HUDEP-2 (cell line): ENCODE measurements at regions not wholly inside any gene's neighbourhood (a gene's known extent, or its start where the extent isn't known, plus 50 kb on each side); places are given as distances from the start of the nearest gene placed in this dataset.
"Not testable (repeated sequence)": the region's sequence is repeated elsewhere in the genome, so short reads cannot be mapped to it uniquely, and the experiment has no call there.

Experiments
- DNase-seq, 76 experiments: peaks; one replicate each; lab custom pipeline; 2025; ENCODE audit not compliant: unreplicated experiment in 76 of 76; lab: John Stamatoyannopoulos, UW

- DNase-seq, result no peak
These were observed 804.6 kb downstream of the EPHA3 start for GRCh38 chr3:89912031-89912430.

DNA sequence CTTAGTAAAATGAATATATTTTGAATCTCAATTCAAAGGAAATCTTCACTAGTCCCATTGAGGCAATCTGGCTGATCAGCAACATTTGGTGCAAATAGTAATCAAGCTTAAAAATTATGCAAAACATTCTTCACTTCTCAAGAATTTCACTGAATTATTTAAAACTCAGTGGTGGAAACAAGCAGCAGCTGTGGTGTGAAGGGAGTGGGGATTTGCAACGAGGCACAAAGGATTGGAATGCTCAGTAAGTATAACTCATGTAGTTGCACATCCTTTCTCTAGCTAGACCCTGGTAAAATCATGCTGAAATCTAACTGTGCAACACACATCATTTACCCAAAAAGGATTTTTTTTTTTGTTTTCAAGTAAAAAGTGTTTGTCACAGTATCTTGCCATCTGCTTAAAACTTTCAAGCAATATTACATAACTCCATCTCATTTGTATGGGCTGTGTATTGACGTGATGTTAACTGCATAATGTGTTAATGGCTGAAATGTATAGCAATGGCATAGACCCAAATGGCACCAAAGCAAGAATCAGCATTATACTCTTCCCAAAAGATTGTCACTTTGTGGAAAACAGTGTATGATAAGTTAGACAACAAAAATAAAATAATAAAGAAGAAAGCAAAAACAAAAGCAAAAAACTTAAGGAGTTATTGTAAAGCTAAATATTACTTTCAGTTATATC lies 816.6 kb downstream of the EPHA3 start:
- no peak for DNase-seq

- DNase-seq, result no peak
These were observed 818.6 kb downstream of the EPHA3 start for GRCh38 chr3:89925976-89926375.

GRCh38 chr3:89932882-89933281 lies 825.5 kb downstream of the EPHA3 start:
- DNase-seq, result no peak

- DNase-seq, result not testable (repeated sequence)
These were observed 837.0 kb downstream of the EPHA3 start for GRCh38 chr3:89944461-89944860.

DNA sequence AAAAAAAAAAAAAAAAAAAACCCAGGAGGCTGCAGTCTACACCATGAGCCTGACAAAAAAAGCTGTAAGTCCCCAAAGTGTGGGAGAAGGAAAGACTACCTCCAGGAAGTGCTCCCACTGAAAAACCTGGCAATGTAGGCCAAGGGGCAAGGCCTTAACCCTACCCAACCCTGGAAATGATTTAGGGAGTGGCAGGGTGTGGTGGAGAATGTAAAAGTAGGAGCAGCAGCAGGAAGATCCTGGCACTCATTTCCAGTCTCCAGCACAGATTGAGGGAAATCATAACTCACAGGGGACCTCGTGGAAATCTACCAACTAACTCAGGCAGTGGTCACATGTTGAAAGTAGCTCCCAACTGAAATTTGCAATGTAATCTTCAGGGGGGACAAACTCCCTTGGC lies 839.5 kb downstream of the EPHA3 start:
- no peak for DNase-seq

DNA sequence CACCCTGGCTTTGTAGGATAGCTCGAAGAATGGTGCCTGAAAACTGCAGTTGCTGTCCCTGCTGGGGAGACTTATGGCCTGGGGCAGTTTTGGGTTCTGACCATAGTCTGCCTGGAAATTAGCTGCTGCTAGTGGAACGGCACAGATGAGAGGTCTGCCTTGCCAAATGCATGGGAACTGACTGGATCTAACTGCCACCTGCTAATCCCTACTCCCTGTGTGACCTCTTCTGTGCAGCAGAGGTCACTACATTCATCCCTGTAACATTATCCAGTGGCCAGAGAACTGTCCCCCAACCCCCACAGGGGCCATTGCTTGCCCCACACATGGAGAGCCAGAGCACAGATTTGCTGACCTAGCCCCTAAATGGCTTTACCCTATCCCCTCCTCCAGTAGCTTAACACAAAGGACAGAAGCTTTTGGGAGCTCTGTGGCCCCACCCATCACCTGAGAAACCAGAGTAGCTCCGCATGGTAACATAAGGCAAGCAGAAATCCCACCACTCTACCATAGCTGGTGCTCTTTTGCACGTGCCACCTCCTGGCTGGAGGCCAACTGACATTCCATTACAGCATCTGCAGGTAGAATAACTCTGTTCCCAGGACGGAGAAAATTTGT lies 840.0 kb downstream of the EPHA3 start:
- DNase-seq, result no peak

DNA sequence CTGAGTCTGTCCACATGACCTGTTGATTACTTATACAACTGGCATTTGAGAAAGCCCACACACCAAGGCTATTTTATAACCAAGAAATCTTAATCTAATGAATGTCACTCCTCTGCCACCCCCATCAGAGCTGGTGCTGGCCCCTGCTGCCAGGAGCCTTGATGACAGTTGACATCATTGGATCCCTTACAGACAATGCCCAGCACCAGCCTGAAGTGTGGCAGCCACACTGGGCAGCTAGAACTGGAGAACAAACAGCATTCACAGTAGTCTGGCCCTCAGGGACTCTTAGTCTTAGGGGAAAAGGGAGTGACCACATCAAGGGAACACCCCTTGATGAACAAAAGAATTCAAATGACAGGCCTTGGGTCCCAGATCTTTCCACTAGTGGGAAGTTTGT lies 840.6 kb downstream of the EPHA3 start:
- no peak for DNase-seq

GRCh38 chr3:89950772-89951171 lies 843.4 kb downstream of the EPHA3 start:
- DNase-seq, result no peak

DNA sequence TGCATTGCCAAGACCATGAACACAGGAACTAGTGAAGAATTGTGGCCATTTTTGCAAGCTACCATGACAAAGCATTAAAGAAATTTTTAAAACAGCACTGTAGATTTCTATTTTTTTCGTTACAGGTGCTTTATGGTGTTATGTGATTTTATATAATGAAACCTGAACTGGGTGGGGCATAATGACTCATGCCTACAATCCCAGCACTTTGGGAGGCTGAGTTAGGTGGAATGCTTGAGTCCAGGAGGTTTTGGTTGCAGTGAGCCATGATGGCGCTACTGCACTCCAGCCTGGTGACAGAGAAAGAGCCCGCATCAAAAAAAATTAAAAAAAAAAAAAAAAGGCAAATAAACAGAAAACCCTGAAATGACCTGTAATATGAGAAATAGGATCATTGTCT lies 846.7 kb downstream of the EPHA3 start:
- no peak for DNase-seq

- DNase-seq, result no peak
These were observed 847.7 kb downstream of the EPHA3 start for GRCh38 chr3:89955156-89955555.

GRCh38 chr3:89957451-89957850 lies 850.0 kb downstream of the EPHA3 start:
- no peak for DNase-seq

- DNase-seq, result not testable (repeated sequence)
These were observed 850.7 kb downstream of the EPHA3 start for GRCh38 chr3:89958163-89958562.

DNA sequence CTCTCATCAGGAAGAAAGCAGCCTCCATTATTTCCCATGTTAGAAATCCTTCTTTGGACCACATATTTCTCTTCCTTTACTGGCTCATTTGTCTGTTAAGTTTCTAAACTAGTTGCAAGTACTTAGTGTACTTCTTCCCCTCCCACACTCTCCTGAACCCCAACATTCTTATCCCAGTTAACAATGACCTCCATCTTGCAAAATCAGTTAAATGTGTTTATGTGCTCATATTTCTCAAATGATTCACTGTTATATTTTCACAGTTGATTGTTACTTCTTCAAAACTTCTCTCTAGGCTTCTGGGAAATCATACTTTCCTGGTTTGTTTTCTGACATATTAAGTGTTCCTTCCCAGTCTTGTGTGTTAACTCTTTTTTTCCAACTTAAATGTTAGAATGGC lies 856.9 kb downstream of the EPHA3 start:
- no peak for DNase-seq

DNA sequence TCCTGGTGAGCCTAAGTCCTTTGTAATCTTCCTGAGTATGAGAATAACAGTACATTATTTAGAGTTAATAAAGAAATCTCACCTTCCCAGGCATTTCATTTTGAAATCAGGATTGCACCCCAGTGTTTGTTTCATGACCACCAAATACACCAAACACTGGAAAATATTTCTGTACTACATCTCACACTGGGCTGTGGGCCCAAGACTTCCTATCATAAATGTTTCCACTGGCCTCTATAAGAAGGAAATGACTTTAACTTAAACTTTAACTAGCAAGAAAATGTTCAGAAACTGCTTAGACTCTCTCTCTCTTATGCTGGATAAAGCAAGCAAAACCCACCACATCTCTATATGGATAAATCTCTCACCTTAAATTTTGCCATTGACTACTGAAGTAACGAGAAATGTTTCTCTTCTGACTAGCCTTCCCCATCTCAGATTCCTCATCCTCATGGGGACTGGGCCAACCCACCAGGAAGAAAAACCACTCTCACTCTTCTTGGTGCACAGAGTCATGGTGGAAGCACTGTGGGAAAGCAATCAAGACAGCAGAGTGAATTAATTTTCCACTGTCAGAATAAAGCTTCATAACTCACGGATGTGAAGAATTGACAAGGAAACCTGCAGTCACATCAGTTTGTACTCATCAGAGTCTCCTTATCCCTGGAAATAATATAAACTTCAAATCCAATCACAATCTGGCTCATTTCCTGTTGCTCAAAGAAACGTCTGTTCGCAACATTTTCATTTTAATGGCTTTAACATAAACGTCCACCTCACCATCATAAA lies 859.6 kb downstream of the EPHA3 start:
- no peak for DNase-seq

- no peak for DNase-seq
These were observed 863.9 kb downstream of the EPHA3 start for GRCh38 chr3:89971329-89971728.

DNA sequence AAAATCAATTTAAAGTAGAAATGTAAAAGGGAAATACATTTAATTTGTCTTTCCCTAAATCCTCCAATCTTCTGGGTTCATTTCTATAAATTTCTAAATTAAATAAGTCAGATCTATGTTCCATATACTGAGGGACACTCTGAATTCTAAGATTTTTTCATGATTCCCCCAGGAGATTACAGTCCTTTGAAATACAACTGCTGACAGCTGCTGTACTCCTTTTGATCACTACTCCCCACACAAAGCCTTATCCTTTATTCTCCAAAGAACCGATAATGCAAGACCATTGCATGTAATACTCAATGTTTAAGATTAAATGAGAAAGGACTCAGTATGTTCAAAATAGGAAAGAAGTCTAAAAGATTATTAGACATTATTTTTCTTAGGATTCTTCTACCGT lies 865.7 kb downstream of the EPHA3 start:
- DNase-seq, result no peak

DNA sequence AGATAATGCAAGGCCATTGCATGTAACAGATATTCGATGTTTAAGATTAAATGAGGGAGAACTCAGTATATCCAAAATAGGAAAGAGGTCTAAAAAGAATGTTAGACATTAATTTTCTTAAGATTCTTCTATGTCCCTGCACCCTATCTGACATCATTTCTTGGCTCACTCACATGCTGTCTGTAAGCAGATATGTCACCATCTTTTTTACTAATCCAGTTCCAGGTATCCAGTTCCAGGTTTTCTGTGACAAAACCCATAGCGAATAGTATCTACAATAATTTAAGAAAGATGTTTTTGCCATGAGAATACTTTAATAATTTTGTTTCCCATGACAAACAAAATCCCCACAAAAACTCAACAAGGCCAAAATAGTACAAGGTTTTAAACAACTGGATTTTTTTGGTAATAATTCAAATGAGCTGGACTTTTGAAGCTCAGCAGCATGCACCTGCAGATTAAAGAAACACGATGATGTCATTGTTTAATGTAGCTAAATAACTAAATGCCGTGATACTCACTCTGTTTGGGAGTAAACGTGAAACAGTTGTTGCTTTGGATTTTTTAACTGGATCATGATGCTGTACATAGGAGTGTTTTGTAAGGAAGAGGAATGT lies 867.6 kb downstream of the EPHA3 start:
- no peak for DNase-seq

- no peak for DNase-seq
These were observed 876.0 kb downstream of the EPHA3 start for GRCh38 chr3:89983449-89983848.

GRCh38 chr3:90005281-90005847 lies 897.9 kb downstream of the EPHA3 start:
- DNase-seq, result no peak
